GM18511 (cell line): ENCODE measurements at regions not wholly inside any gene's neighbourhood (a gene's known extent, or its start where the extent isn't known, plus 50 kb on each side); places are given as distances from the start of the nearest gene placed in this dataset.

Source experiments
- ATAC-seq: cut with Tn5 transposase; IDR thresholded peaks from one replicate; pipeline ENCODE4 v1.9.1; 2021; ENCODE audit warnings: mild to moderate bottlenecking, moderate library complexity; ENCODE audit not compliant: unreplicated experiment

- no peak for ATAC-seq
Measured at GRCh38 chr5:174655351-174655750, 69.0 kb upstream of the MSX2 start.

- ATAC-seq, result no peak
Measured at GRCh38 chr5:174664180-174664850, 60.1 kb upstream of the MSX2 start.

- no peak for ATAC-seq
Measured at GRCh38 chr5:174665347-174665746, 59.0 kb upstream of the MSX2 start.

GRCh38 chr5:174667526-174667925 lies 56.9 kb upstream of the MSX2 start:
- no peak for ATAC-seq

DNA sequence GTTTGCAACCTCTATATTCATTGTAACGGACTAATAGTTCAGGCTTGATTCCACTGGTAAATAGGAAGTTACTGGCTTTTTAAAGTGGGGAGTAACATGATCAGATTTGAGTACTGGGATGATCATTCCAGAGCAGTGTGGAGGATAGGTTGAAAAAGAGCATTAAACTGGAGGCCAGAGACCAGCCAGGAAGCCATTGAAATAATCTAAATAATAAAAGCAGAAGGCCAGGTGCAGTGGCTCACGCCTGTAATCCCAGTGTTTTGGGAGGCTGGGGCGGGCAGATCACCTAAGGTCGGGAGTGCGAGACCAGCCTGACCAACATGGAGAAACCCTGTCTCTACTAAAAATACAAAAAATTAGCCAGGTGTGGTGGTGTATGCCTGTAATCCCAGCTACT lies 56.0 kb upstream of the MSX2 start:
- no peak for ATAC-seq
